GM20000 (cell line): ENCODE measurements at regions not wholly inside any gene's neighbourhood (a gene's known extent, or its start where the extent isn't known, plus 50 kb on each side); places are given as distances from the start of the nearest gene placed in this dataset.

Source experiments
- DNase-seq: peaks from one replicate; pipeline ENCODE4 v3.0.0; 2012; ENCODE audit warnings: low spot score
- CTCF ChIP-seq: IDR thresholded peaks from 2 replicates; pipeline ENCODE4 v1.5.1; 2012; ENCODE audit warnings: mild to moderate bottlenecking, control low read depth; ENCODE audit errors: extremely low read depth, missing control alignments

GRCh38 chr9:28101509-28101908 is 528.2 kb upstream of the C9orf72 start:
- TF ChIP-seq CTCF, result no peak
- DNase-seq, result no peak

- no peak for DNase-seq
- no peak for TF ChIP-seq CTCF
Measured at GRCh38 chr9:28105001-28105400, 531.7 kb upstream of the C9orf72 start.

- TF ChIP-seq CTCF, result no peak
- DNase-seq, result no peak
Measured at GRCh38 chr9:28120184-28120583, 546.9 kb upstream of the C9orf72 start.

GRCh38 chr9:28120626-28121025 is 547.3 kb upstream of the C9orf72 start:
- TF ChIP-seq CTCF, result no peak
- no peak for DNase-seq

- no peak for DNase-seq
- TF ChIP-seq CTCF, result no peak
Measured at GRCh38 chr9:28121366-28121765, 548.1 kb upstream of the C9orf72 start.

- no peak for DNase-seq
Measured at GRCh38 chr9:28124917-28125316, 551.6 kb upstream of the C9orf72 start.

GRCh38 chr9:28127101-28127500 is 553.8 kb upstream of the C9orf72 start:
- TF ChIP-seq CTCF, result no peak
- no peak for DNase-seq

More at GRCh38 chr9:28124917-28125316, 551.6 kb upstream of the C9orf72 start:
- TF ChIP-seq CTCF, result no peak
